IMR-90 (cell line): ENCODE measurements at regions not wholly inside any gene's neighbourhood (a gene's known extent, or its start where the extent isn't known, plus 50 kb on each side); places are given as distances from the start of the nearest gene placed in this dataset.

Experiments used
- ATAC-seq: fragments of 200-7000 bp; cut with Tn5 transposase; 2 replicates; pipeline ENCODE4 v1.9.1; 2020; ENCODE audit warnings: low read depth, mild to moderate bottlenecking, moderate library complexity
- BruUV-seq: library from RNA; stranded (reverse); fragments of 400-500 nt; replicated peaks from 2 replicates; lab custom pipeline; 2021; lab: Mats Ljungman, UMichigan
- CTCF ChIA-PET: fragments of 300-600 bp; formaldehyde crosslinking; extraction: SDS; loops from one replicate; lab custom pipeline; 2021; ENCODE audit warnings: antibody characterized with exemption; lab: Yijun Ruan, JAX
- POLR2A ChIA-PET: fragments of 300-600 bp; sonication (Branson Sonifier 250); formaldehyde crosslinking; loops from one replicate; lab custom pipeline; 2022; ENCODE audit warnings: antibody characterized with exemption; ENCODE audit not compliant: unreplicated experiment; lab: Charles Lee
- DNase-seq: peaks from one replicate; pipeline ENCODE4 v3.0.0; 2013
- H2AFZ ChIP-seq: replicated peaks from 2 replicates; pipeline ENCODE3; 2013; ENCODE audit warnings: low read length, mild to moderate bottlenecking; ENCODE audit not compliant: poor library complexity
- H2AK5ac ChIP-seq: 2 replicates; pipeline ENCODE4 v1.6.1; 2013; ENCODE audit warnings: low read depth, low read length, inconsistent platforms
- H2AK9ac ChIP-seq: replicated peaks from 2 replicates; pipeline ENCODE3; 2013; ENCODE audit warnings: mild to moderate bottlenecking, low read depth, low read length, moderate library complexity; ENCODE audit not compliant: poor library complexity
- H2BK120ac ChIP-seq: 2 replicates; pipeline ENCODE4 v1.6.1; 2013; ENCODE audit warnings: low read depth, low read length, inconsistent platforms
- H2BK15ac ChIP-seq: 3 replicates; pipeline ENCODE4 v1.6.1; 2013; ENCODE audit warnings: low read depth, low read length, inconsistent platforms
- H2BK20ac ChIP-seq: 2 replicates; pipeline ENCODE4 v1.6.1; 2013; ENCODE audit warnings: low read depth, mild to moderate bottlenecking, inconsistent platforms, low read length, moderate library complexity
- H2BK5ac ChIP-seq: 2 replicates; pipeline ENCODE4 v1.6.1; 2013; ENCODE audit warnings: mild to moderate bottlenecking, low read depth, low read length, inconsistent platforms; ENCODE audit not compliant: poor library complexity, severe bottlenecking
- H3K14ac ChIP-seq: replicated peaks from 2 replicates; pipeline ENCODE4 v1.6.1; 2013; ENCODE audit warnings: low read depth, low read length, inconsistent platforms
- H3K18ac ChIP-seq: 2 replicates; pipeline ENCODE4 v1.6.1; 2013; ENCODE audit warnings: low read depth, low read length, control low read depth
- H3K23ac ChIP-seq: 2 replicates; pipeline ENCODE4 v1.6.1; 2013; ENCODE audit warnings: low read depth, low read length, inconsistent platforms
- H3K27ac ChIP-seq: 2 replicates; pipeline ENCODE4 v1.5.1; 2013; ENCODE audit warnings: mild to moderate bottlenecking, control low read depth, low read length; ENCODE audit not compliant: insufficient read depth
- H3K27me3 ChIP-seq: 2 replicates; pipeline ENCODE4 v1.6.1; 2013; ENCODE audit warnings: low read length; ENCODE audit not compliant: control insufficient read depth, insufficient read depth
- H3K36me3 ChIP-seq: 2 replicates; pipeline ENCODE4 v1.6.1; 2013; ENCODE audit warnings: low read length, mixed read lengths; ENCODE audit not compliant: control insufficient read depth, insufficient read depth
- H3K4ac ChIP-seq: 2 replicates; pipeline ENCODE4 v1.6.1; 2013; ENCODE audit warnings: low read depth, low read length, inconsistent platforms
- H3K4me1 ChIP-seq: 2 replicates; pipeline ENCODE4 v1.6.1; 2013; ENCODE audit warnings: low read length, mixed read lengths; ENCODE audit not compliant: control insufficient read depth, insufficient read depth
- H3K4me2 ChIP-seq: 2 replicates; pipeline ENCODE4 v1.6.1; 2013; ENCODE audit warnings: low read depth, mild to moderate bottlenecking, control low read depth, low read length, moderate library complexity
- H3K4me3 ChIP-seq: 2 replicates; pipeline ENCODE4 v1.5.1; 2013; ENCODE audit warnings: low read depth, mild to moderate bottlenecking, control low read depth, low read length, moderate library complexity; ENCODE audit not compliant: insufficient read depth
- H3K56ac ChIP-seq: 2 replicates; pipeline ENCODE4 v1.6.1; 2013; ENCODE audit warnings: low read length, inconsistent platforms; ENCODE audit not compliant: insufficient read depth; ENCODE audit errors: extremely low read depth
- H3K79me1 ChIP-seq, 2 experiments: 2 replicates each; pipeline ENCODE4 v1.6.1; 2013; ENCODE audit warnings: low read length in 2 of 2, inconsistent platforms in 1 of 2, low read depth in 1 of 2
- H3K9ac ChIP-seq: 2 replicates; pipeline ENCODE4 v1.6.1; 2013; ENCODE audit warnings: low read depth, low read length, control low read depth
- H3K9me1 ChIP-seq: 2 replicates; pipeline ENCODE4 v1.6.1; 2013; ENCODE audit warnings: low read length, inconsistent platforms; ENCODE audit not compliant: insufficient read depth
- H3K9me3 ChIP-seq: 2 replicates; pipeline ENCODE4 v1.6.1; 2013; ENCODE audit warnings: low read length; ENCODE audit not compliant: control insufficient read depth, insufficient read depth
- H4K20me1 ChIP-seq: 2 replicates; pipeline ENCODE4 v1.6.1; 2013; ENCODE audit warnings: low read length, inconsistent platforms; ENCODE audit not compliant: insufficient read depth
- H4K5ac ChIP-seq: 2 replicates; pipeline ENCODE4 v1.6.1; 2013; ENCODE audit warnings: mild to moderate bottlenecking, low read depth, low read length, control low read depth
- H4K8ac ChIP-seq, 2 experiments: 2 replicates each; pipeline ENCODE4 v1.6.1; 2013; ENCODE audit warnings: low read depth in 2 of 2, low read length in 2 of 2, control low read depth in 1 of 2, inconsistent platforms in 1 of 2
- H4K91ac ChIP-seq: 2 replicates; pipeline ENCODE4 v1.6.1; 2013; ENCODE audit warnings: low read depth, low read length, inconsistent platforms; ENCODE audit not compliant: insufficient read depth
- BHLHE40 ChIP-seq: fragments of 150-350 bp; IDR thresholded peaks from 2 replicates; pipeline ENCODE4 v1.6.1; 2016; ENCODE audit warnings: mild to moderate bottlenecking, low read depth, low read length
- CEBPB ChIP-seq: IDR thresholded peaks from 2 replicates; pipeline ENCODE4 v1.6.1; 2012; ENCODE audit warnings: low read depth, low read length, improper control_type of control experiment
- CHD1 ChIP-seq: IDR thresholded peaks from 2 replicates; pipeline ENCODE4 v1.6.1; 2012; ENCODE audit warnings: low read depth, low read length, improper control_type of control experiment
- CTCF ChIP-seq: conservative IDR thresholded peaks from 2 replicates; pipeline ENCODE4 v1.5.1; 2012; ENCODE audit warnings: mild to moderate bottlenecking, low read depth, low read length, improper control_type of control experiment
- FOS ChIP-seq: fragments of 150-350 bp; IDR thresholded peaks from 2 replicates; pipeline ENCODE4 v1.6.1; 2016; ENCODE audit warnings: low read depth, low read length
- MAFK ChIP-seq: IDR thresholded peaks from 2 replicates; pipeline ENCODE4 v1.6.1; 2012; ENCODE audit warnings: low read depth, low read length, improper control_type of control experiment
- MAZ ChIP-seq: IDR thresholded peaks from 2 replicates; pipeline ENCODE4 v1.6.1; 2012; ENCODE audit warnings: low read depth, mild to moderate bottlenecking, low read length, improper control_type of control experiment, moderate library complexity, borderline replicate concordance
- MXI1 ChIP-seq: IDR thresholded peaks from 2 replicates; pipeline ENCODE4 v1.6.1; 2012; ENCODE audit warnings: low read depth, mild to moderate bottlenecking, low read length, moderate library complexity, borderline replicate concordance
- NFE2L2 ChIP-seq: fragments of 150-350 bp; IDR thresholded peaks from 2 replicates; pipeline ENCODE4 v1.6.1; 2016; ENCODE audit warnings: low read depth, mild to moderate bottlenecking, low read length
- POLR2A ChIP-seq: IDR thresholded peaks from 2 replicates; pipeline ENCODE4 v1.6.1; 2012; ENCODE audit warnings: mild to moderate bottlenecking, low read depth, low read length
- RAD21 ChIP-seq: IDR thresholded peaks from 2 replicates; pipeline ENCODE4 v1.6.1; 2012; ENCODE audit warnings: low read length, improper control_type of control experiment
- RCOR1 ChIP-seq: IDR thresholded peaks from 2 replicates; pipeline ENCODE4 v1.6.1; 2012; ENCODE audit warnings: mild to moderate bottlenecking, low read length, improper control_type of control experiment; ENCODE audit not compliant: insufficient replicate concordance
- RFX5 ChIP-seq: IDR thresholded peaks from 2 replicates; pipeline ENCODE4 v1.8.0; 2012; ENCODE audit warnings: low read depth, mild to moderate bottlenecking, low read length, moderate library complexity
- SMC3 ChIP-seq: fragments of 150-350 bp; IDR thresholded peaks from 2 replicates; pipeline ENCODE4 v1.6.1; 2016; ENCODE audit warnings: low read depth, mild to moderate bottlenecking, antibody characterized with exemption, low read length, moderate library complexity
- USF2 ChIP-seq: fragments of 150-350 bp; IDR thresholded peaks from 2 replicates; pipeline ENCODE4 v1.6.1; 2017; ENCODE audit warnings: mild to moderate bottlenecking, antibody characterized with exemption, low read length, low read depth
- WGBS, 2 experiments: methylation state at CpG; one replicate each; pipeline versions ENCODE4 v1.1.5 to v1.1.7; 2013; ENCODE audit warnings: missing lambda C conversion rate in 2 of 2; ENCODE audit not compliant: insufficient read length in 1 of 2; ENCODE audit errors: extremely low coverage in 2 of 2; 5-methylcytosine and 5-hydroxymethylcytosine counted together
- dilution Hi-C: fragments of 300-500 bp; cut with HindIII; formaldehyde crosslinking; loops from one replicate; pipeline ENCODE4 v1.14.3; 2018; ENCODE audit warnings: low sequenced_read_pairs; ENCODE audit not compliant: unreplicated experiment
- in situ Hi-C: fragments of 300-500 bp; cut with MboI; formaldehyde crosslinking; loops from 3 replicates; pipeline ENCODE4 v1.14.3; 2019; ENCODE audit warnings: low sequenced_read_pairs, inconsistent platforms, mixed read lengths
- intact Hi-C: fragments of 100-400 bp; cut with micrococcal nuclease; formaldehyde crosslinking; loops from 2 replicates; pipeline ENCODE4 v1.10.0; 2022
- TF ChIP-seq, protein P1 (sequence below): fragments of 150-350 bp; IDR thresholded peaks from 2 replicates; pipeline ENCODE4 v1.6.1; 2016; ENCODE audit warnings: low read depth, mild to moderate bottlenecking, low read length, moderate library complexity, borderline replicate concordance

GRCh38 chr4:163263606-163264005, 68.8 kb downstream of the NPY1R start:
- BruUV-seq, result no TSS peak
- H2AFZ ChIP-seq, result no peak overlapping the region

More at GRCh38 chr4:163263606-163264005, 68.8 kb downstream of the NPY1R start:
- no peak overlapping the region for H3K4me3 ChIP-seq
- DNase-seq (no peak), ATAC-seq (no peak)
- H3K14ac ChIP-seq, result no peak overlapping the region
- CTCF ChIA-PET, result no interaction called here
- no peak overlapping the region for H3K27ac ChIP-seq
- H3K9ac ChIP-seq, result no peak overlapping the region
- H3K36me3 ChIP-seq, result no peaks in the 10 kb centered on the region
- no peak overlapping the region for H3K4ac ChIP-seq
- H2AK5ac ChIP-seq, result no peak overlapping the region
- H3K56ac ChIP-seq, result no peak overlapping the region
- no peaks in the 10 kb centered on the region for H3K9me1 ChIP-seq
- H2BK120ac ChIP-seq, result no peak overlapping the region
- H3K18ac ChIP-seq, result no peak overlapping the region
- H2BK20ac ChIP-seq, result no peak overlapping the region
- no peak overlapping the region for H3K23ac ChIP-seq
- no peaks in the 10 kb centered on the region for H3K4me1 ChIP-seq
- TF ChIP-seq CHD1, result no peak
- TF ChIP-seq SMC3, result no peak
- TF ChIP-seq USF2, result no peak
- TF ChIP-seq RAD21, result no peak
- no peak for TF ChIP-seq CEBPB
- TF ChIP-seq MXI1, result no peak
- no peak for TF ChIP-seq MAZ
- TF ChIP-seq FOS, result no peak
- no peak for TF ChIP-seq RCOR1
- TF ChIP-seq NFE2L2, result no peak
- no peak for TF ChIP-seq BHLHE40
- TF ChIP-seq MAFK, result no peak
- no peak for TF ChIP-seq POLR2A
- TF ChIP-seq, protein P1, sequence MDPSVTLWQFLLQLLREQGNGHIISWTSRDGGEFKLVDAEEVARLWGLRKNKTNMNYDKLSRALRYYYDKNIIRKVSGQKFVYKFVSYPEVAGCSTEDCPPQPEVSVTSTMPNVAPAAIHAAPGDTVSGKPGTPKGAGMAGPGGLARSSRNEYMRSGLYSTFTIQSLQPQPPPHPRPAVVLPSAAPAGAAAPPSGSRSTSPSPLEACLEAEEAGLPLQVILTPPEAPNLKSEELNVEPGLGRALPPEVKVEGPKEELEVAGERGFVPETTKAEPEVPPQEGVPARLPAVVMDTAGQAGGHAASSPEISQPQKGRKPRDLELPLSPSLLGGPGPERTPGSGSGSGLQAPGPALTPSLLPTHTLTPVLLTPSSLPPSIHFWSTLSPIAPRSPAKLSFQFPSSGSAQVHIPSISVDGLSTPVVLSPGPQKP, result no peak
- TF ChIP-seq CTCF, result no peak
- no peak for TF ChIP-seq RFX5
- no peaks in the 10 kb centered on the region for H3K27me3 ChIP-seq
- no peaks in the 10 kb centered on the region for H4K20me1 ChIP-seq
- H4K91ac ChIP-seq, result no peak overlapping the region
- H4K8ac ChIP-seq, result no peak overlapping the region
- POLR2A ChIA-PET, result no interaction called here
- no peaks in the 10 kb centered on the region for H3K79me1 ChIP-seq
- WGBS, 2 experiments, result no CpG with 5 or more reads among the region's 1 CpG
- H3K9me3 ChIP-seq, result 0 out of 2 replicates have a peak, but pooled peaks cover 1% of the 10 kb centered on the region
- no peak overlapping the region for H2AK9ac ChIP-seq
- dilution Hi-C loops, result no loop called here
- H4K5ac ChIP-seq, result no peak overlapping the region
- H2BK5ac ChIP-seq, result no peak overlapping the region
- in situ Hi-C loops, result no loop called here
- no peak overlapping the region for H3K4me2 ChIP-seq
- intact Hi-C loops, result no loop called here
- no peak overlapping the region for H2BK15ac ChIP-seq
